SK-N-SH treated with all-trans-retinoic acid at 6 μM for 48 hours (cell line): ENCODE measurements at regions not wholly inside any gene's neighbourhood (a gene's known extent, or its start where the extent isn't known, plus 50 kb on each side); places are given as distances from the start of the nearest gene placed in this dataset.

ENCODE experiments used
- ARNTL ChIP-seq: fragments of 450-650 bp; formaldehyde crosslinking; IDR thresholded peaks from 2 replicates; pipeline ENCODE4 v1.5.0; 2020; ENCODE audit warnings: low read depth, mild to moderate bottlenecking, moderate library complexity, borderline replicate concordance
- CSRNP3 ChIP-seq: fragments of 250-450 bp; sonication (Bioruptor Pico); IDR thresholded peaks from 2 replicates; pipeline ENCODE4 v1.5.1; 2021; ENCODE audit warnings: mild to moderate bottlenecking, moderate library complexity
- ESRRG ChIP-seq: fragments of 250-450 bp; sonication (Bioruptor Pico); IDR thresholded peaks from 2 replicates; pipeline ENCODE4 v1.6.1; 2021; ENCODE audit warnings: mild to moderate bottlenecking
- GLIS3 ChIP-seq: fragments of 250-450 bp; sonication (Bioruptor Pico); IDR thresholded peaks from 2 replicates; pipeline ENCODE4 v1.5.0; 2020; ENCODE audit warnings: mild to moderate bottlenecking, moderate library complexity
- PATZ1 ChIP-seq: fragments of 250-450 bp; sonication (Bioruptor Pico); IDR thresholded peaks from 2 replicates; pipeline ENCODE4 v1.8.0; 2020; ENCODE audit warnings: mild to moderate bottlenecking, moderate library complexity, borderline replicate concordance
- RARB ChIP-seq: fragments of 250-450 bp; sonication (Bioruptor Pico); IDR thresholded peaks from 2 replicates; pipeline ENCODE4 v1.8.0; 2021; ENCODE audit warnings: mild to moderate bottlenecking, moderate library complexity
- ZC3H10 ChIP-seq: fragments of 250-450 bp; sonication (Bioruptor Pico); IDR thresholded peaks from 2 replicates; pipeline ENCODE4 v1.5.1; 2021; ENCODE audit warnings: mild to moderate bottlenecking, moderate library complexity
- ZFP30 ChIP-seq: fragments of 450-650 bp; formaldehyde crosslinking; IDR thresholded peaks from 2 replicates; pipeline ENCODE4 v1.5.0; 2022; ENCODE audit warnings: mild to moderate bottlenecking, moderate library complexity
- ZNF8 ChIP-seq: fragments of 450-650 bp; formaldehyde crosslinking; IDR thresholded peaks from 2 replicates; pipeline ENCODE4 v1.5.0; 2020; ENCODE audit warnings: mild to moderate bottlenecking, moderate library complexity

- TF ChIP-seq ESRRG: no peak
- no peak for TF ChIP-seq RARB (CRISPR knock-in tag)
- TF ChIP-seq ARNTL (CRISPR knock-in tag): no peak
- no peak for TF ChIP-seq PATZ1 (CRISPR knock-in tag)
- TF ChIP-seq ZC3H10: no peak
- no peak for TF ChIP-seq ZNF8 (CRISPR knock-in tag)
- TF ChIP-seq ZFP30 (CRISPR knock-in tag): no peak
- no peak for TF ChIP-seq GLIS3 (CRISPR knock-in tag)
- TF ChIP-seq CSRNP3 (CRISPR knock-in tag): no peak
Observed at GRCh38 chr2:66271777-66272176, 163.1 kb upstream of the MEIS1 start.
